ENCODE measurements at regions not wholly inside any gene's neighbourhood (a gene's known extent, or its start where the extent isn't known, plus 50 kb on each side); places are given as distances from the start of the nearest gene placed in this dataset.

- Histone ChIP-seq H3K9ac (ENCODE audit: low read depth in 1 of 2, low read length in 2 of 2) (no peak overlapping the region), H3K27ac (ENCODE audit: low read depth in 1 of 2, low read length in 2 of 2) (no peak overlapping the region), H3K9me3 (ENCODE audit: control insufficient read depth in 4 of 4, low read length in 3 of 4) (no peaks in the 10 kb centered on the region), H3K27me3 (ENCODE audit: control insufficient read depth in 4 of 4, insufficient read depth in 4 of 4, low read length in 3 of 4) (no peaks in the 10 kb centered on the region), H3K4me3 (ENCODE audit: low read depth in 1 of 3, low read length in 3 of 3) (no peak overlapping the region), H3K36me3 (ENCODE audit: control insufficient read depth in 4 of 4, insufficient read depth in 3 of 4, low read depth in 1 of 4, low read length in 3 of 4) (no peaks in the 10 kb centered on the region), H3K4me1 (ENCODE audit: control insufficient read depth in 4 of 4, insufficient read depth in 4 of 4, low read length in 3 of 4) (no peaks in the 10 kb centered on the region)
- WGBS = 64% methylated on average over 1 of the region's 1 CpG
- no peak for DNase-seq (ENCODE audit: low spot score)
- no peak for TF ChIP-seq REST (IDR thresholded peaks at IDR 0.05)
- TF ChIP-seq EGR1 (IDR thresholded peaks at IDR 0.05; ENCODE audit: low read depth in 2 of 2) = no peak
- TF ChIP-seq RAD21 (IDR thresholded peaks at IDR 0.05) = no peak
- no peak for TF ChIP-seq ZBTB33 (IDR thresholded peaks at IDR 0.05)
- TF ChIP-seq JUND (IDR thresholded peaks at IDR 0.05) = no peak
- no peak for TF ChIP-seq FOXA1 (IDR thresholded peaks at IDR 0.05)
- TF ChIP-seq CTCF (IDR thresholded peaks at IDR 0.05; ENCODE audit: low read depth, low read length, missing input control) = no peak
- no peak for TF ChIP-seq GABPA (IDR thresholded peaks at IDR 0.05 in 1 of 2, conservative IDR thresholded peaks at IDR 0.05 in 1 of 2)
- no peak for TF ChIP-seq TAF1 (conservative IDR thresholded peaks at IDR 0.05)
- TF ChIP-seq HNF4G (IDR thresholded peaks at IDR 0.05) = no peak
- TF ChIP-seq HNF4A (conservative IDR thresholded peaks at IDR 0.05) = no peak
- no peak for TF ChIP-seq NR2F2 (IDR thresholded peaks at IDR 0.05)
- no peak for TF ChIP-seq FOXA2 (IDR thresholded peaks at IDR 0.05)
- no peak for TF ChIP-seq MAX (IDR thresholded peaks at IDR 0.05)
- TF ChIP-seq YY1 (IDR thresholded peaks at IDR 0.05) = no peak
- TF ChIP-seq RXRA (IDR thresholded peaks at IDR 0.05) = no peak
- no peak for TF ChIP-seq SP1 (IDR thresholded peaks at IDR 0.05)
- TF ChIP-seq ATF3 (IDR thresholded peaks at IDR 0.05) = no peak
These were observed 1104.0 kb downstream of the XPNPEP1 start for GRCh38 chr10:108819302-108819701.

Measured in liver (tissue), 8 donors.